Spleen (tissue), 7 donors: ENCODE measurements at regions not wholly inside any gene's neighbourhood (a gene's known extent, or its start where the extent isn't known, plus 50 kb on each side); places are given as distances from the start of the nearest gene placed in this dataset.

Source experiments
- POLR2A ChIP-seq, 3 donors: fragments of 450-650 bp; IDR thresholded peaks; one replicate each; pipeline ENCODE4 v1.5.1; 2017; ENCODE audit warnings: antibody characterized with exemption in 3 of 3, mild to moderate bottlenecking in 1 of 3
- POLR2AphosphoS5 ChIP-seq, 3 donors: sonication (generic); formaldehyde crosslinking; IDR thresholded peaks; one replicate each; pipeline ENCODE4 v1.5.1; 2017; ENCODE audit warnings: antibody characterized with exemption in 3 of 3
- TF ChIP-seq, protein P1 (sequence below), 11 experiments: fragments of 200-600 bp in 7 of 11; fragments of 450-650 bp in 4 of 11; sonication (generic) in 4 of 11; IDR thresholded peaks in 8 of 11; conservative IDR thresholded peaks in 3 of 11; 1 replicate in 7 of 11; 2 replicates in 4 of 11; pipeline versions ENCODE4 v1.4.0 to v1.8.0; 2016 to 2021; ENCODE audit warnings: antibody characterized with exemption in 11 of 11, inconsistent platforms in 4 of 11, mild to moderate bottlenecking in 1 of 11
- donor health status: DM: no; HTN: no; CAD: no; lungs with moderate emphysema.
- donor health status: DM: no; HTN: no; CAD: no.
- donor health status: DM: no; HTN: no; CAD: no.

DNA sequence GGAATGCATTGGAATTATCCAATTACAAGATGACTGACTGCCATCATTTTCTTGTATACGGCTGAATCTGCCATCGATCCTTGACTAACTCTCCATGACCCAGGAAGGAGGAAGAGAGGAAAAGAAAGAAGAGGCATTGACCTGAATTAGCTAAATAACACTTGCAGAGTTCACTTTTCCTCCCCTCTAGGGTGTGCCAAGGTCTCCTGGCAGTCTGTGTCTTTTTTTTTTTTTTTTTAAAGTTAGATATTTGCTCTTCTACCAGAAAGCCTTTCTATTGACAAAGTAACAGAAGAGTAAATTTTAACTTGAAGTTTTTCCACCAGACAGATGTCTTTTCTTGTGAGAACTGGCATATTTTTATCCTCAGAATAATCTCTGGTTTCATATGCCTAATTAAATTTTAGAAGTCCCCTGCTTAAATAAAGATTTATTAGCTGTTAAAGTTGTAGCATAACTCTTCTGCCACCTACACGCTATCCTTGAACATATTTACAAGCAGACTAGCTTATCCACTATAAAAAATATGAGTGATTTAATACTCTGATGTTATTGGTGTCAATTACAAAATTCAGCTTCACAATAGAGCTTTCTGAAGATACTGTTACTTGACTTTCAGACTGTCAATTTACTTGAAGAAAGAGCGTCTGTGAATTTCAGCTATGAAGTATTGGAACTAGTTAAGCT lies 171.7 kb upstream of the ETAA1 start:
- TF ChIP-seq, protein P1, sequence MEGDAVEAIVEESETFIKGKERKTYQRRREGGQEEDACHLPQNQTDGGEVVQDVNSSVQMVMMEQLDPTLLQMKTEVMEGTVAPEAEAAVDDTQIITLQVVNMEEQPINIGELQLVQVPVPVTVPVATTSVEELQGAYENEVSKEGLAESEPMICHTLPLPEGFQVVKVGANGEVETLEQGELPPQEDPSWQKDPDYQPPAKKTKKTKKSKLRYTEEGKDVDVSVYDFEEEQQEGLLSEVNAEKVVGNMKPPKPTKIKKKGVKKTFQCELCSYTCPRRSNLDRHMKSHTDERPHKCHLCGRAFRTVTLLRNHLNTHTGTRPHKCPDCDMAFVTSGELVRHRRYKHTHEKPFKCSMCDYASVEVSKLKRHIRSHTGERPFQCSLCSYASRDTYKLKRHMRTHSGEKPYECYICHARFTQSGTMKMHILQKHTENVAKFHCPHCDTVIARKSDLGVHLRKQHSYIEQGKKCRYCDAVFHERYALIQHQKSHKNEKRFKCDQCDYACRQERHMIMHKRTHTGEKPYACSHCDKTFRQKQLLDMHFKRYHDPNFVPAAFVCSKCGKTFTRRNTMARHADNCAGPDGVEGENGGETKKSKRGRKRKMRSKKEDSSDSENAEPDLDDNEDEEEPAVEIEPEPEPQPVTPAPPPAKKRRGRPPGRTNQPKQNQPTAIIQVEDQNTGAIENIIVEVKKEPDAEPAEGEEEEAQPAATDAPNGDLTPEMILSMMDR (IDR thresholded peaks at IDR 0.05 in 8 of 11, conservative IDR thresholded peaks at IDR 0.05 in 3 of 11): no peak
- TF ChIP-seq POLR2AphosphoS5 (IDR thresholded peaks at IDR 0.05): no peak
- TF ChIP-seq POLR2A (IDR thresholded peaks at IDR 0.05): no peak
